Astrocyte (in vitro differentiated cells and primary cell): ENCODE measurements at regions not wholly inside any gene's neighbourhood (a gene's known extent, or its start where the extent isn't known, plus 50 kb on each side); places are given as distances from the start of the nearest gene placed in this dataset.
A peak's percentile ranks its signal among the peaks of the same experiment; 100 is the strongest.

Source experiments
- DNase-seq: peaks from one replicate; pipeline ENCODE4 v3.0.0-alpha.2; 2010; ENCODE audit warnings: low read depth
- FAIRE-seq: peaks from 2 replicates; lab custom pipeline; 2011; peaks lifted over from hg19 to GRCh38; lab: Jason Lieb, UNC
- H2AFZ ChIP-seq: 2 replicates; pipeline ENCODE4 v1.6.0; 2012; ENCODE audit warnings: low read depth, low read length, inconsistent platforms
- H3K27ac ChIP-seq: 2 replicates; pipeline ENCODE4 v1.5.1; 2011; ENCODE audit warnings: low read depth, low read length, inconsistent platforms
- H3K27me3 ChIP-seq: 2 replicates; pipeline ENCODE4 v1.6.0; 2011; ENCODE audit warnings: low read length, inconsistent platforms; ENCODE audit not compliant: insufficient read depth
- H3K36me3 ChIP-seq: 2 replicates; pipeline ENCODE4 v1.5.1; 2011; ENCODE audit warnings: low read length, inconsistent platforms; ENCODE audit not compliant: insufficient read depth
- H3K4me1 ChIP-seq: 2 replicates; pipeline ENCODE4 v1.5.1; 2011; ENCODE audit warnings: low read length, inconsistent platforms; ENCODE audit not compliant: insufficient read depth
- H3K4me2 ChIP-seq: 2 replicates; pipeline ENCODE4 v1.6.0; 2012; ENCODE audit warnings: low read length, inconsistent platforms
- H3K4me3 ChIP-seq: 2 replicates; pipeline ENCODE4 v1.5.1; 2011; ENCODE audit warnings: low read depth, mild to moderate bottlenecking, low read length, inconsistent platforms; ENCODE audit not compliant: insufficient read depth
- H3K79me2 ChIP-seq: 2 replicates; pipeline ENCODE4 v1.6.0; 2012; ENCODE audit warnings: mild to moderate bottlenecking, low read length, inconsistent platforms; ENCODE audit not compliant: insufficient read depth
- H3K9ac ChIP-seq: 2 replicates; pipeline ENCODE4 v1.6.0; 2012; ENCODE audit warnings: mild to moderate bottlenecking, low read length, inconsistent platforms
- H3K9me3 ChIP-seq: 2 replicates; pipeline ENCODE4 v1.5.1; 2012; ENCODE audit warnings: low read depth, mild to moderate bottlenecking, low read length, inconsistent platforms; ENCODE audit not compliant: insufficient read depth
- H4K20me1 ChIP-seq: 2 replicates; pipeline ENCODE4 v1.6.0; 2012; ENCODE audit warnings: low read length, inconsistent platforms; ENCODE audit not compliant: insufficient read depth
- H3K27ac Mint-ChIP-seq: one replicate; pipeline ENCODE4 v1.8.0; 2021; ENCODE audit warnings: mild to moderate bottlenecking, mixed read lengths; ENCODE audit not compliant: unreplicated experiment
- H3K27me3 Mint-ChIP-seq: one replicate; pipeline ENCODE4 v1.8.0; 2021; ENCODE audit warnings: low read depth, mixed read lengths; ENCODE audit not compliant: unreplicated experiment
- H3K36me3 Mint-ChIP-seq: one replicate; pipeline ENCODE4 v1.8.0; 2021; ENCODE audit warnings: low read depth, mixed read lengths; ENCODE audit not compliant: unreplicated experiment
- H3K4me1 Mint-ChIP-seq: one replicate; pipeline ENCODE4 v1.8.0; 2021; ENCODE audit warnings: low read depth, mixed read lengths; ENCODE audit not compliant: unreplicated experiment
- H3K4me3 Mint-ChIP-seq: one replicate; pipeline ENCODE4 v1.8.0; 2021; ENCODE audit warnings: mild to moderate bottlenecking, moderate library complexity, mixed read lengths; ENCODE audit not compliant: unreplicated experiment
- H3K9me3 Mint-ChIP-seq: one replicate; pipeline ENCODE4 v1.8.0; 2021; ENCODE audit warnings: mild to moderate bottlenecking, mixed read lengths; ENCODE audit not compliant: unreplicated experiment
- EZH2 ChIP-seq: IDR thresholded peaks from 2 replicates; pipeline ENCODE4 v1.6.1; 2012; ENCODE audit warnings: mild to moderate bottlenecking, low read length, inconsistent platforms; ENCODE audit not compliant: insufficient read depth
- TF ChIP-seq, protein P1 (sequence below): IDR thresholded peaks from 2 replicates; pipeline ENCODE4 v1.5.1; 2011; ENCODE audit warnings: low read depth, mild to moderate bottlenecking, inconsistent platforms, low read length, moderate library complexity; ENCODE audit not compliant: insufficient read depth

DNA sequence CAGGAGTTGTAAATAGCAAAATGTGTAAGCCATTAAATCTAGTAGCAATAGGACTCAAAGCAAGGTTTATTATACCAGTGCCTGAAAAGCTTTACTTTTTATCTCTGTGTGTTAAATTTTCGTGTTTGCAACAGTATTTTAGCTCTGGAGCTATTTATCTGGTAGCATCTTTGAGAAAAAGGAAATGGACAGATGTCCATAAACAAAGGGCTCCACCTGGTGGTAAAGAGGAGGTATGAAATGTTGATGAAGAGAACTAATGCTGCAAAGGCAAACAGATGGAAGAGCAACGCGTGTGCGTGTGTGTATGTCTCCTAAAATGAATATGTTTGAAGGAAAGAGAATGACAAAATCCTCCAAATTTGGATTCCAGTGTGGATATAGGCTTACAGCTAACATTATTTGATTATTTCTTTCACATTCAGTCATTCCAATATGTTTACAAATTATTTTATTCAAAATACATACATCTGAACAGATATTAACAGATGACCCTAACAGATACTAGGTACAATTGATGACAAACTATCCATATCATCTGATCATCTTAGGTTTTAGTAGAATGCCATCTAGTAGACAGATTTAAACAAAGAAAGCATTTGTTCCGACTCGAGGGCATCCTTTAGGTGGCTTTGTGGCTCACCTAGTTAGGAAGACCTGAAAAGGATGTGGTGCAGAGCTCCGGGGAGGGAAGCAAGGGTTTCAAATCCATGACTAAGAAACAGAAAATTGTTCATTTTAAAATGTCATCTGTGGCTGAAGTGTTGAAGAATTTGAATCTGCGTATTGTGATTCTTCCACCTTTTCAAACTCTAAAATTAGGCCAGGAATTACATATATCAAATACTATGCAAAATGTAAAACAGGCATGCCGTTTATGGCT is 383.3 kb downstream of the MTX2 start:
- no peaks in the 10 kb centered on the region for H3K9me3 Mint-ChIP-seq
- Histone ChIP-seq H3K4me2 (no peak overlapping the region), H3K4me3 (no peak overlapping the region), H3K27me3 (peaks cover 12% of the 10 kb centered on the region), H3K9me3 (no peaks in the 10 kb centered on the region), H2AFZ (no peak overlapping the region), H3K79me2 (no peaks in the 10 kb centered on the region), H3K9ac (no peak overlapping the region), H4K20me1 (no peaks in the 10 kb centered on the region), H3K4me1 (no peaks in the 10 kb centered on the region), H3K27ac (no peak overlapping the region), H3K36me3 (no peaks in the 10 kb centered on the region)
- FAIRE-seq (peak; percentile 13), DNase-seq (peak; percentile 28)
- no peak overlapping the region for H3K4me3 Mint-ChIP-seq
- no peak overlapping the region for H3K27ac Mint-ChIP-seq
- peaks cover 9% of the 10 kb centered on the region for H3K27me3 Mint-ChIP-seq
- H3K36me3 Mint-ChIP-seq: no peaks in the 10 kb centered on the region
- TF ChIP-seq EZH2: no peak
- TF ChIP-seq, protein P1, sequence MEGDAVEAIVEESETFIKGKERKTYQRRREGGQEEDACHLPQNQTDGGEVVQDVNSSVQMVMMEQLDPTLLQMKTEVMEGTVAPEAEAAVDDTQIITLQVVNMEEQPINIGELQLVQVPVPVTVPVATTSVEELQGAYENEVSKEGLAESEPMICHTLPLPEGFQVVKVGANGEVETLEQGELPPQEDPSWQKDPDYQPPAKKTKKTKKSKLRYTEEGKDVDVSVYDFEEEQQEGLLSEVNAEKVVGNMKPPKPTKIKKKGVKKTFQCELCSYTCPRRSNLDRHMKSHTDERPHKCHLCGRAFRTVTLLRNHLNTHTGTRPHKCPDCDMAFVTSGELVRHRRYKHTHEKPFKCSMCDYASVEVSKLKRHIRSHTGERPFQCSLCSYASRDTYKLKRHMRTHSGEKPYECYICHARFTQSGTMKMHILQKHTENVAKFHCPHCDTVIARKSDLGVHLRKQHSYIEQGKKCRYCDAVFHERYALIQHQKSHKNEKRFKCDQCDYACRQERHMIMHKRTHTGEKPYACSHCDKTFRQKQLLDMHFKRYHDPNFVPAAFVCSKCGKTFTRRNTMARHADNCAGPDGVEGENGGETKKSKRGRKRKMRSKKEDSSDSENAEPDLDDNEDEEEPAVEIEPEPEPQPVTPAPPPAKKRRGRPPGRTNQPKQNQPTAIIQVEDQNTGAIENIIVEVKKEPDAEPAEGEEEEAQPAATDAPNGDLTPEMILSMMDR: peak; percentile 61
- peaks cover 2% of the 10 kb centered on the region for H3K4me1 Mint-ChIP-seq

DNA sequence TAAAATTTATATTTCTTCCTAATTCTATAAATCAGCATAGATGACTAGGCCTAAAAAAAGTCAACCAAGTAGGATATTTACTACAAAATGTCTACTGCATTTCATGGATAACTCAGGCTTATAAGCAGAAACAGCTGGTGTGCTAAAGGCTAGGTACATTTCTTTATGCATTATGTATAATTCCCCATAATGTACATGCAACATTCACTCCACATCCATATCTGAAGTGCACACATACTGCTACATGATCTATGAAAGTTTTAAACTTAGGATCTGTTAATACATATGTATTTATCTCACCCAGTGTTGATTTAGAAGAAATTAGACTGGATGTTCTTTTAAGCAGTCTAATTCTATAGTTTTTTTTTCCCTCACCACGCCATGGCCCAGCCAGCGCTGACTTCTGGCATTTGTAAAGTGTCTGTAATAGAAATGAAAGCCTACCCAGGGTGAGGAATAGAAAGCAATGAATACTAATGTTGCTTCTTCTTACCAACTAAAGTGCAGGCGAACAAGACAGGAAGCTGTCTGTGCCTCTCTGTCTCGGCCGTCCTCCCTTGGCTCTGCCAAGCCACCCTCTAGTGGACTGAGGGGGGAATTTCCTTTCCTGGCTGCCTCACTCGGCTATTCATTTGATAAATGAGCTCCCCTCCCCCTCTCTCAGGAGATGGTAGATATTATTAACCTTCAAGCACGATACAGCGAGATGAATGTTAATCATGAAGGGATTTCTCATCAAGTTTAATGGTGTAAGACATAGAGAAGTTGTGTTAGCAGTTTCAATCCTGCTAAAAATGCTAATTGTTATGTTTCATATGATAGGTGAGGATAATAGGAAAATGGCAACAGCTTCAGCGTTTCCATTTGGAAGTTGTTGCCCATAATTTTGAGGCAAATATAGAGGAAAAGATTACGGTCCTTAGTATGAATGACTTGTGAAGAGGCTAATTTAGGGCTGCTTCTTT is 384.5 kb downstream of the MTX2 start:
- no peaks in the 10 kb centered on the region for H3K9me3 Mint-ChIP-seq
- H3K4me1 ChIP-seq: no peaks in the 10 kb centered on the region
- H3K36me3 Mint-ChIP-seq: no peaks in the 10 kb centered on the region
- peak overlapping the region; percentile 29 for H3K4me2 ChIP-seq
- H2AFZ ChIP-seq: no peak overlapping the region
- peak; percentile 72 for FAIRE-seq
- H3K4me3 ChIP-seq: no peak overlapping the region
- H4K20me1 ChIP-seq: no peaks in the 10 kb centered on the region
- no peaks in the 10 kb centered on the region for H3K79me2 ChIP-seq
- H3K27ac ChIP-seq: no peak overlapping the region
- H3K4me1 Mint-ChIP-seq: peaks cover 2% of the 10 kb centered on the region
- no peak overlapping the region for H3K4me3 Mint-ChIP-seq
- H3K9ac ChIP-seq: no peak overlapping the region
- DNase-seq: peak; percentile 46
- H3K9me3 ChIP-seq: no peaks in the 10 kb centered on the region
- H3K27me3 ChIP-seq: peaks cover 11% of the 10 kb centered on the region
- H3K27me3 Mint-ChIP-seq: peaks cover 7% of the 10 kb centered on the region
- no peaks in the 10 kb centered on the region for H3K36me3 ChIP-seq
- TF ChIP-seq, protein P1: peak; percentile 63
- no peak for TF ChIP-seq EZH2
- H3K27ac Mint-ChIP-seq: no peak overlapping the region
